HepG2 (cell line): ENCODE measurements at regions not wholly inside any gene's neighbourhood (a gene's known extent, or its start where the extent isn't known, plus 50 kb on each side); places are given as distances from the start of the nearest gene placed in this dataset.

Source experiments
- CEBPZ ChIP-seq: IDR thresholded peaks from 2 replicates; pipeline ENCODE4 v1.6.1; 2012; ENCODE audit warnings: low read length, improper control_type of control experiment
- CREB1 ChIP-seq, 2 experiments: fragments of 450-650 bp in 1 of 2; IDR thresholded peaks; 2 replicates each; pipeline ENCODE4 v1.6.1; 2016 to 2017; ENCODE audit warnings: control low read depth in 1 of 2, mild to moderate bottlenecking in 1 of 2, missing compliant biosample characterization in 1 of 2, missing genetic modification characterization in 1 of 2
- EZH2 ChIP-seq: conservative IDR thresholded peaks from 2 replicates; pipeline ENCODE4 v1.6.1; 2012; ENCODE audit warnings: mild to moderate bottlenecking, low read depth, low read length, moderate library complexity
- HIVEP1 ChIP-seq: sonication (generic); formaldehyde crosslinking; IDR thresholded peaks from 2 replicates; pipeline ENCODE4 v1.4.0; 2020; ENCODE audit warnings: mild to moderate bottlenecking, missing genetic modification reagents
- HMG20A ChIP-seq: IDR thresholded peaks from 2 replicates; pipeline ENCODE4 v1.6.1; 2016; ENCODE audit warnings: borderline replicate concordance
- MTERF4 ChIP-seq: sonication (generic); formaldehyde crosslinking; IDR thresholded peaks from 2 replicates; pipeline ENCODE4 v1.8.0; 2023; ENCODE audit warnings: mild to moderate bottlenecking, missing genetic modification reagents
- POLR2AphosphoS5 ChIP-seq: IDR thresholded peaks from 2 replicates; pipeline ENCODE4 v1.6.1; 2012; ENCODE audit warnings: low read depth, low read length
- TRIM24 ChIP-seq: sonication (generic); formaldehyde crosslinking; IDR thresholded peaks from 2 replicates; pipeline ENCODE4 v1.8.0; 2022; ENCODE audit warnings: mild to moderate bottlenecking, missing genetic modification reagents
- ZFP90 ChIP-seq: sonication (generic); formaldehyde crosslinking; IDR thresholded peaks from 2 replicates; pipeline ENCODE4 v1.8.0; 2022; ENCODE audit warnings: missing genetic modification reagents, mild to moderate bottlenecking, inconsistent platforms, borderline replicate concordance
- ZSCAN25 ChIP-seq: sonication (generic); formaldehyde crosslinking; IDR thresholded peaks from 2 replicates; pipeline ENCODE4 v1.8.0; 2022; ENCODE audit warnings: mild to moderate bottlenecking, missing genetic modification reagents
- TF ChIP-seq, protein P1 (sequence below): sonication (generic); formaldehyde crosslinking; IDR thresholded peaks from 2 replicates; pipeline ENCODE4 v1.5.1; 2020; ENCODE audit warnings: missing genetic modification reagents, mild to moderate bottlenecking, borderline replicate concordance
- TF ChIP-seq, protein P2 (sequence below): sonication (generic); formaldehyde crosslinking; IDR thresholded peaks from 2 replicates; pipeline ENCODE4 v1.5.0; 2020; ENCODE audit warnings: mild to moderate bottlenecking, missing genetic modification reagents, moderate library complexity

- TF ChIP-seq CEBPZ (no peak), POLR2AphosphoS5 (no peak), MTERF4 (no peak), CREB1 (IDR thresholded peaks at IDR 0.05) (no peak), CREB1 (CRISPR knock-in tag; IDR thresholded peaks at IDR 0.05) (no peak), TRIM24 (CRISPR knock-in tag) (no peak), ZFP90 (CRISPR knock-in tag) (no peak), ZSCAN25 (CRISPR knock-in tag) (no peak), HMG20A (CRISPR knock-in tag) (no peak), EZH2 (no peak), HIVEP1 (CRISPR knock-in tag) (no peak)
- TF ChIP-seq, protein P1, sequence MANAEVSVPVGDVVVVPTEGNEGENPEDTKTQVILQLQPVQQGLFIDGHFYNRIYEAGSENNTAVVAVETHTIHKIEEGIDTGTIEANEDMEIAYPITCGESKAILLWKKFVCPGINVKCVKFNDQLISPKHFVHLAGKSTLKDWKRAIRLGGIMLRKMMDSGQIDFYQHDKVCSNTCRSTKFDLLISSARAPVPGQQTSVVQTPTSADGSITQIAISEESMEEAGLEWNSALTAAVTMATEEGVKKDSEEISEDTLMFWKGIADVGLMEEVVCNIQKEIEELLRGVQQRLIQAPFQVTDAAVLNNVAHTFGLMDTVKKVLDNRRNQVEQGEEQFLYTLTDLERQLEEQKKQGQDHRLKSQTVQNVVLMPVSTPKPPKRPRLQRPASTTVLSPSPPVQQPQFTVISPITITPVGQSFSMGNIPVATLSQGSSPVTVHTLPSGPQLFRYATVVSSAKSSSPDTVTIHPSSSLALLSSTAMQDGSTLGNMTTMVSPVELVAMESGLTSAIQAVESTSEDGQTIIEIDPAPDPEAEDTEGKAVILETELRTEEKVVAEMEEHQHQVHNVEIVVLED, result no peak
- TF ChIP-seq, protein P2, sequence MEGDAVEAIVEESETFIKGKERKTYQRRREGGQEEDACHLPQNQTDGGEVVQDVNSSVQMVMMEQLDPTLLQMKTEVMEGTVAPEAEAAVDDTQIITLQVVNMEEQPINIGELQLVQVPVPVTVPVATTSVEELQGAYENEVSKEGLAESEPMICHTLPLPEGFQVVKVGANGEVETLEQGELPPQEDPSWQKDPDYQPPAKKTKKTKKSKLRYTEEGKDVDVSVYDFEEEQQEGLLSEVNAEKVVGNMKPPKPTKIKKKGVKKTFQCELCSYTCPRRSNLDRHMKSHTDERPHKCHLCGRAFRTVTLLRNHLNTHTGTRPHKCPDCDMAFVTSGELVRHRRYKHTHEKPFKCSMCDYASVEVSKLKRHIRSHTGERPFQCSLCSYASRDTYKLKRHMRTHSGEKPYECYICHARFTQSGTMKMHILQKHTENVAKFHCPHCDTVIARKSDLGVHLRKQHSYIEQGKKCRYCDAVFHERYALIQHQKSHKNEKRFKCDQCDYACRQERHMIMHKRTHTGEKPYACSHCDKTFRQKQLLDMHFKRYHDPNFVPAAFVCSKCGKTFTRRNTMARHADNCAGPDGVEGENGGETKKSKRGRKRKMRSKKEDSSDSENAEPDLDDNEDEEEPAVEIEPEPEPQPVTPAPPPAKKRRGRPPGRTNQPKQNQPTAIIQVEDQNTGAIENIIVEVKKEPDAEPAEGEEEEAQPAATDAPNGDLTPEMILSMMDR, result no peak
Observed at GRCh38 chr15:85913461-85913860, 118.7 kb upstream of the KLHL25 start.
